Gastroesophageal sphincter (tissue), 3 donors: ENCODE measurements at regions not wholly inside any gene's neighbourhood (a gene's known extent, or its start where the extent isn't known, plus 50 kb on each side); places are given as distances from the start of the nearest gene placed in this dataset.

Experiments used
- CTCF ChIP-seq, 4 experiments: fragments of 200-600 bp in 2 of 4; fragments of 450-650 bp in 2 of 4; sonication (generic) in 1 of 4; IDR thresholded peaks; one replicate each; pipeline ENCODE4 v1.5.1; 2017 to 2019; ENCODE audit warnings: antibody characterized with exemption in 4 of 4, mild to moderate bottlenecking in 2 of 4, moderate library complexity in 2 of 4
- EP300 ChIP-seq: sonication (generic); formaldehyde crosslinking; IDR thresholded peaks from one replicate; pipeline ENCODE4 v1.6.1; 2017; ENCODE audit warnings: antibody characterized with exemption, mild to moderate bottlenecking
- POLR2AphosphoS5 ChIP-seq: sonication (generic); formaldehyde crosslinking; IDR thresholded peaks from one replicate; pipeline ENCODE4 v1.6.1; 2017; ENCODE audit warnings: antibody characterized with exemption

GRCh38 chr16:22630242-22630641 lies 119.6 kb downstream of the NPIPB5 start:
- TF ChIP-seq POLR2AphosphoS5 = no peak
- TF ChIP-seq EP300 = no peak
- TF ChIP-seq CTCF (IDR thresholded peaks at IDR 0.05) = no peak
